RWPE2 (cell line): ENCODE measurements at regions not wholly inside any gene's neighbourhood (a gene's known extent, or its start where the extent isn't known, plus 50 kb on each side); places are given as distances from the start of the nearest gene placed in this dataset.

Source experiments
- ATAC-seq: fragments of 200-7000 bp; cut with Tn5 transposase; 3 replicates; pipeline ENCODE4 v1.9.1; 2021; ENCODE audit warnings: low read depth
- DNase-seq: peaks from one replicate; pipeline ENCODE4 v3.0.0-alpha.2; 2020; ENCODE audit warnings: low spot score
- H3K27ac ChIP-seq: fragments of 450-650 bp; 2 replicates; pipeline ENCODE4 v1.5.1; 2017; ENCODE audit warnings: mild to moderate bottlenecking; ENCODE audit not compliant: poor library complexity, severe bottlenecking
- H3K27me3 ChIP-seq: fragments of 250-450 bp; sonication (Bioruptor Pico); 2 replicates; pipeline ENCODE4 v1.5.1; 2021; ENCODE audit warnings: mild to moderate bottlenecking, moderate library complexity; ENCODE audit not compliant: insufficient read depth, poor library complexity, severe bottlenecking
- H3K36me3 ChIP-seq: fragments of 250-450 bp; sonication (Bioruptor Pico); 2 replicates; pipeline ENCODE4 v1.5.1; 2020; ENCODE audit warnings: low read depth, mild to moderate bottlenecking, moderate library complexity
- H3K4me1 ChIP-seq: fragments of 250-450 bp; sonication (Bioruptor Pico); 2 replicates; pipeline ENCODE4 v1.5.1; 2021; ENCODE audit warnings: mild to moderate bottlenecking, moderate library complexity; ENCODE audit not compliant: insufficient read depth, poor library complexity, severe bottlenecking
- H3K4me3 ChIP-seq: fragments of 250-450 bp; sonication (Bioruptor Pico); 2 replicates; pipeline ENCODE4 v1.5.1; 2021; ENCODE audit warnings: mild to moderate bottlenecking, moderate library complexity; ENCODE audit not compliant: severe bottlenecking
- H3K9me3 ChIP-seq: fragments of 250-450 bp; sonication (Bioruptor Pico); 2 replicates; pipeline ENCODE4 v1.5.1; 2021; ENCODE audit warnings: mild to moderate bottlenecking, moderate library complexity; ENCODE audit not compliant: severe bottlenecking
- TF ChIP-seq, protein P1 (sequence below): fragments of 450-650 bp; IDR thresholded peaks from one replicate; pipeline ENCODE4 v1.5.1; 2017; ENCODE audit warnings: mild to moderate bottlenecking, moderate library complexity; ENCODE audit not compliant: poor library complexity, severe bottlenecking

DNA sequence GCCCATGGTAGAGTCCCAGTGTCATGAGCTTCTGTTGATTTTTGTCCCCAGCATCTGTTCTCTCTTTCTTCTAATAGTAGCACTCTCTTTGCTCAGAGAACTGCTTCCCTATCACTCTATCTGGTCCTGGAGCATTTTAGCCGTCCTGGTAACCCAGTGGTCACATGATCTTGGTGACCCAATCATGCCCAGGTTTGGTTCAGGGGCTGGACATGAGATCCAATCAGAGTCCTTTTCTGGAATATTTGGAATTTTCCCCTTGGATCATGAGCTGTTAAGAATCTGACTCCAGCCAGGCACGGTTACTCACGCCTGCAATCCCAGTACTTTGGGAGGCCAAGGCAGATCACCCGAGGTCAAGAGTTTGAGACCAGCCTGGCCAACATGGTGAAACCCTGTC is 197.0 kb downstream of the RAB11FIP4 start:
- no peaks in the 10 kb centered on the region for H3K36me3 ChIP-seq
- H3K4me3 ChIP-seq: no peak overlapping the region
- peaks cover 8% of the 10 kb centered on the region for H3K4me1 ChIP-seq
- no peaks in the 10 kb centered on the region for H3K27me3 ChIP-seq
- no peak for ATAC-seq
- H3K9me3 ChIP-seq: no peaks in the 10 kb centered on the region
- H3K27ac ChIP-seq: no peak overlapping the region
- TF ChIP-seq, protein P1, sequence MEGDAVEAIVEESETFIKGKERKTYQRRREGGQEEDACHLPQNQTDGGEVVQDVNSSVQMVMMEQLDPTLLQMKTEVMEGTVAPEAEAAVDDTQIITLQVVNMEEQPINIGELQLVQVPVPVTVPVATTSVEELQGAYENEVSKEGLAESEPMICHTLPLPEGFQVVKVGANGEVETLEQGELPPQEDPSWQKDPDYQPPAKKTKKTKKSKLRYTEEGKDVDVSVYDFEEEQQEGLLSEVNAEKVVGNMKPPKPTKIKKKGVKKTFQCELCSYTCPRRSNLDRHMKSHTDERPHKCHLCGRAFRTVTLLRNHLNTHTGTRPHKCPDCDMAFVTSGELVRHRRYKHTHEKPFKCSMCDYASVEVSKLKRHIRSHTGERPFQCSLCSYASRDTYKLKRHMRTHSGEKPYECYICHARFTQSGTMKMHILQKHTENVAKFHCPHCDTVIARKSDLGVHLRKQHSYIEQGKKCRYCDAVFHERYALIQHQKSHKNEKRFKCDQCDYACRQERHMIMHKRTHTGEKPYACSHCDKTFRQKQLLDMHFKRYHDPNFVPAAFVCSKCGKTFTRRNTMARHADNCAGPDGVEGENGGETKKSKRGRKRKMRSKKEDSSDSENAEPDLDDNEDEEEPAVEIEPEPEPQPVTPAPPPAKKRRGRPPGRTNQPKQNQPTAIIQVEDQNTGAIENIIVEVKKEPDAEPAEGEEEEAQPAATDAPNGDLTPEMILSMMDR: no peak
- no peak for DNase-seq

- TF ChIP-seq, protein P1: no peak
- H3K4me1 ChIP-seq: peaks cover 8% of the 10 kb centered on the region
- H3K27ac ChIP-seq: no peak overlapping the region
- no peaks in the 10 kb centered on the region for H3K36me3 ChIP-seq
- ATAC-seq: no peak
- no peak overlapping the region for H3K4me3 ChIP-seq
- no peak for DNase-seq
- H3K27me3 ChIP-seq: no peaks in the 10 kb centered on the region
- H3K9me3 ChIP-seq: no peaks in the 10 kb centered on the region
These were observed 196.6 kb downstream of the RAB11FIP4 start for GRCh38 chr17:31588034-31588433.
